GM18520 (cell line): ENCODE measurements at regions not wholly inside any gene's neighbourhood (a gene's known extent, or its start where the extent isn't known, plus 50 kb on each side); places are given as distances from the start of the nearest gene placed in this dataset.
"Not testable (repeated sequence)": the region's sequence is repeated elsewhere in the genome, so short reads cannot be mapped to it uniquely, and the experiment has no call there.

ENCODE experiments used
- ATAC-seq: cut with Tn5 transposase; IDR thresholded peaks from one replicate; pipeline ENCODE4 v1.9.1; 2021; ENCODE audit not compliant: unreplicated experiment

DNA sequence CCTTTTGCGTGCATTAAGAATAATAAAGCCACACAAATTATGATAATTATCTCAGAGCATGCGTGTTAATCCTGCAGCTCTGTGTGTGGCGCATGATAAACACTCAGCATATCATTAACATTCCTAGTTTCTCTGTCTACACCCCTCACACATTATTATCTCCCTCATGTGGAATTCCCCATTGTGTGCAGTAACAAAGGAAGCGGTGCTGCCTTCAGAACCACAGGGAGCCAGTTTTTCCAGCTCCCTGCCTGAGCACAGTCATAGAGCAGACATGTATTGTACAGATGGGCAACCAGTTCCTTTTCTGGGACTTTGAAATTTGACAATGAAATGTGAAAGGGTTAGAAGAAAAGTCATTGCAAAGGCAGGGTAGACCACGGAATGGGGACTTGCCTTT lies 1365.5 kb upstream of the CDH9 start:
- ATAC-seq = no peak

DNA sequence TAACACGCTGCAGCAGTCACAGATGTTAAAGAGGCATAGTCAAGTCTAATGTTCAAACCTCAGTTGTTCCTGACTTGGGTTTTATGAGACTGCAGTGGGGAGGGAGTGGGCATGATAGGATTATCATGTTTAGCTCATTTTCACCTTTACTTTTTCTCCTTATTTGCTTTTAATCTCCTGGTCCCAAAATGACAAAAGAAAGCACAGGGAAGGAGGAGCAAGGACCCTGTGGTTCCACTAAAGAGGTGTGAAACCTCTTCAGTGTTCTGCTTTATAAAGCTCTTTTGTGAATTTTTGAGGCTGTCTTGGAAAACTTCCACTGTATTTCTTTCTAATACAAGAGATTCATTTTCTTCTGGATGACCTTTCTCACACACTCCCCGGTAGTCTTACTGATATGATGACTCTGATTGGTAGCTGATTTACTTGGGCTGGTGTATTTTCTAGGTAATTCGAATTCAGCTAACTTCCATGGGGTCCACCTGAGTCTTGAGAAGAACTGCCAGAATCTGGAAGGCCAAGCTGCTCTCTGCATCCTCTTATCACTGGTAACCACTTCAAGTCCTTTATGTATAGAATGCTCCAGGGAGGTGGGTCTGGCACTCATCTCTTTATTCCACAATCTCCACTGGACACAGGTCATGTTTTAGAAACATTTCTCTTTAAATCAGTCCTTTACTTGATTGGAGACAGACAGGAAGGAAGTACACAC lies 1364.4 kb upstream of the CDH9 start:
- ATAC-seq = no peak

DNA sequence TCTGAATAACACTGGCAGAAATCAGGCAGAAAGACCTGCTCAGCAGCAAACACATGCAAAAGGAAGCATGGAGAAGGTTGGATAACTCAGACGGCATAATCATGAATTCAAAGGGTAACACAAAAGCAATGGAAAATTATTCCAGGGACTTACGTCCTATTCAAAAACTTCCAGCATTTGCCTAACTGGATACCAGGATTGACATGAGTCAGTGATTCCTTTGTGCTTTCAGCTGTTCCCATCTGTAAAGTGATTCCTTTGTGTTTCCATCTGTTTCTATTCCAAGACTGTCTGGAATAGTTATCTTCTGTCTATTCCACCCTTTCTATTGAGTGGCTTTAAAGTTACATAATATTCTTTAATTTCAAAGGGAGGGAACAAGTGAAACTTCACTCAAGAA lies 1361.7 kb upstream of the CDH9 start:
- ATAC-seq = no peak

DNA sequence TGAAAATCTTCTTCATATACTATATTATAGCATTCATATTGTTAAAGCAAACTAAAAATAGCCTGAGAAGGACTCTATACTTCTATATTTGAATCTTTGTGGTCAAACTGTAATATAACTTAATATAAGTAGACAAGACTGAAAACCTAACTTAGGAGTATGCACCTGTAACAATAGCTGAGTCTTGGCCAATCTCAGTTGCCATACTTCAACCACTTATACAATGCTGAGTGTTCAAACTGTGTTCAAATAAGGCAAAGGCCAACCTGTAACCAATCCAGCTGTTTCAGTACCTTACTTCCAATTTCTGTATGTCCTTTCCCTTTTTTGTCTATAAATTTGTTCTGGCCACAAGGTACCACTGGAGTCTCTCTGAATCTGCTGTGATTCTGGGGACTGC lies 1360.8 kb upstream of the CDH9 start:
- ATAC-seq = no peak

DNA sequence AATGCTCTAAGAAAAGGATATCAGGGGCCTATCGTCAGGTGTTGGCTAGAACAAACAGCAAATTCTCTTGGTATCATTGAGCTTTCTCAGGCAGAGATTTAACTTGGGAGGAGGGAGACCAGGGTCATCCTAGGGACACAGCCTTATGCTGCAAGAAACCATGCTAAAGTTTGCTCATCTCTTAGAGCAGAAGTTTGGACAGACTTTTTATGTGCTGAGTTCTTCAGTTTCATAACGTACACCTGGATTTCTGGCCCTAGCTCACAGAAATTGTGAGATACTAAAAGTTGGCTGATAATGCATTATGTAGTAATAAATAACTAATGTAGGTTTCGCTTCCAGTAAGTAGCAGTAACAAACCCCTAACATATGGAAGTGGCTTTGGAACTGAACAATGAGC lies 1359.8 kb upstream of the CDH9 start:
- ATAC-seq = no peak

DNA sequence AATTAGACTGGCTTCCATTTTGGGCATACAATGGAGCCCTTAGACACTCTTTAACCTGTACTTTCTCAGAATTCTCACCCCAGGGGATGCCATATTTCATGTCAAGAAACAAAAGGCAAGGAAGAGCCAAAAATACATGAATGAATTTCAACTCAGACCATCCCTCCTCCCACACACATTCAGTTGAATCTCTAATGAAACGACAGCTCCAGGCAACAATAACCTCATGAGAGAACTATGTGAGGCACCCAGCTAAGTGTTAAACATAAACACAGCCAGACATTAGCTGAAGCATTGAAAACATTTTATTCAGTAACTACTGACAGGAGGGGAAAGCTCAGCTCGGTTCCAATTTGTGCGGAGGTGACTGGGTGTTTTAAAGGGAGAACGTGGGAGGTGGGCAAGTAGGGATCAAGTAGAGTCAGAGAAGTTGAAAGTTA lies 1359.1 kb upstream of the CDH9 start:
- no peak for ATAC-seq

DNA sequence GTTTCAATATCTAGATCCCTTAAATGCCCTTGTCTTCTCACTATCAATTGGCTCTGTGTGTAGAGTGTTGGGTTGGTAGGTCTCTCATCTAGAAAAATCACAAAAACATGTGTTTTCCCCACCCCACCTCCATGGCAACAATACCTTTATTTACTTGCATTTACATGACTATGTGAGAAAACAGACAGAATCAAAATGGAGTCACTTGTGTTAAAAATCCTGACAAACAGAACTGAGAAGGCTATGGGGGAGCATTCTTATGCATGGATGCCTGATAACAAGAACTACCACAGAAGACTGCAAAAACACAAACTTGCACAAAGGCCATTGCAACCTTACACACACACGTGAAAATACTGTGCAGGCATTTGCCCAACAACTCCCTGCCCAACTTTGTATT lies 1352.9 kb upstream of the CDH9 start:
- ATAC-seq = no peak

DNA sequence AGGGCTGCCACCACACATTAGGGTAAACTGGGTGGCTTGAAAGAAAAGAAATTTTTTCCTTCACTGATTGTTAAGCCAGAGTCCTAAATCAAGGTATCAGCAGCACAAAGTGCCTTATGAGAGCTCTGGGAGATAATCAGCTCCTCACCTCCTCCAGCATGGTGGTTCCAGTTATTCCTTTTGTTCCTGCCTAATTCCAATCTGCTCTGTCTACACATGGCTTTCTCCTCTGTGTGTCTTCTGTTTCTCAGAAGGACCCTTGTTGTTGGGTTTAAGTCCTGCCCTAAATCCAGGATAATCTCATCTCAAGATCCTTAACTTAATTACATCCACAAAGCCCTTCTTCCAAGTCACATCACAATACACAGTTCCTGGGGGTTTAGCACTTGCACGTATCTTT lies 1352.0 kb upstream of the CDH9 start:
- ATAC-seq = no peak

DNA sequence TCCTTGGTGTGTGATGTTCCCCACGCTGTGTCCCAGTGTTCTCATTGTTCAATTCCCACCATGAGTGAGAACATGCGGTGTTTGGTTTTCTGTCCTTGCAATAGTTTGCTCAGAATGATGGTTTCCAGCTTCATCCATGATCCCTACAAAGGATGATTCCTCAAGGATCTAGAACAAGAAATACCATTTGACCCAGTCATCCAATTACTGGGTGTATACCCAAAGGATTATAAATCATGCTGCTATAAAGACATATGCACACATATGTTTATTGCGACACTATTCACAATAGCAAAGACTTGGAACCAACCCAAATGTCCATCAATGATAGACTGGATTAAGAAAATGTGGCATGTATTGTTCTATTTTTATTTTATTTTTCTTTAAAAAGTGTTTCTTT lies 1351.3 kb upstream of the CDH9 start:
- ATAC-seq = not testable (repeated sequence)

DNA sequence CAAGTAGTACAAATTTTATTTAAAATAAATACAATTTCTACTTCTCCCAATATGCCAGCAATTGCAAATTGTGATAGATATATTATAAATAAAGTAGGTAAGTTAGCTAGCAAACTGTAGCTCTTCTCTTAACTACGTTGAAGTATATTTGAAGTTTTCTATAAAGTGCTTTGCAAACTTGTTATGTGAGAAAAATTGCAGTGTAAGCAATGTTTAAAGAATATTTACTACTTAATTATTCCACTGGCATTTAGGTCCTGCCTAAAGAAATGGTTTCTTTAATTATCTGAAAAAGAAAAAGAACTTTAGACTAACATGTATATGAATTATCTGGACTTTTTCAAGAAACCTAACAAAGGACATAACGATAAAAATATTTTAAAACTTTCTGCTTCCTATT lies 1350.0 kb upstream of the CDH9 start:
- ATAC-seq = no peak

DNA sequence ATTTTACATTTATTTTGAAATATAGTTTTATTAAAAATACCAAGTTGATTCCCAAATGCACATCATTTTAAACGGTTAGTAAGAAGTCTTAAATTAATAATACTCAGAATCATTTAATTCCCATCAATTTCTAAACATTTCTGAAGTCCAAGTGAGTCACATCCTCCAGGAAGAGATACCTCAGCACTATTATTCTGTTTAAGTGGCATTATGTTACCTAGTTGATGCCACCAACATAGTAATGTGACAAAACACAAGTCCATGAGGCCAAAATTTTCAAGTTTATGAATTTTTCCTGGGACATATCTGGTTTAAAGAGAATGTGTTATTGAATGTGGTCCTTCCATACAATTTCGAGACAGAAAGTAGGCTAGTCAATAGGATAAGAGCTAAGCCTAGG lies 1348.3 kb upstream of the CDH9 start:
- ATAC-seq = no peak

DNA sequence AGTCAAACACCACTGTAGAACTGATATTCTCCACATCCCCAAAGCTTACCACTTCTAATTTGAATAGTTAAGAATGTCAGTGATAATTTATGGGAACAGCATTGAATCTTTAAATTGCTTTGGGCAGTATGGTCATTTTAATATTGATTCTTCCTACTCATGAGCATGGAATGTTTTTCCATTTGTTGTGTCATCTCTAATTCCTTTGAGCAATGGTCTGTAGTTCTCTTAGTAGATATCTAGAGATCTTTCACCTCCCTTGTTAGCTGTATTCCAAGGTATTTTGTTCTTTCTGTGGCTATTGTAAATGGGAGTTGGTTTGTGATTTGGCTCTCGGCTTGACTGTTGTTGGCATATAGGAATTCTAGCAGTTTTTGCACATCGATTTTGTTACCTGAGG lies 1341.8 kb upstream of the CDH9 start:
- ATAC-seq = no peak

DNA sequence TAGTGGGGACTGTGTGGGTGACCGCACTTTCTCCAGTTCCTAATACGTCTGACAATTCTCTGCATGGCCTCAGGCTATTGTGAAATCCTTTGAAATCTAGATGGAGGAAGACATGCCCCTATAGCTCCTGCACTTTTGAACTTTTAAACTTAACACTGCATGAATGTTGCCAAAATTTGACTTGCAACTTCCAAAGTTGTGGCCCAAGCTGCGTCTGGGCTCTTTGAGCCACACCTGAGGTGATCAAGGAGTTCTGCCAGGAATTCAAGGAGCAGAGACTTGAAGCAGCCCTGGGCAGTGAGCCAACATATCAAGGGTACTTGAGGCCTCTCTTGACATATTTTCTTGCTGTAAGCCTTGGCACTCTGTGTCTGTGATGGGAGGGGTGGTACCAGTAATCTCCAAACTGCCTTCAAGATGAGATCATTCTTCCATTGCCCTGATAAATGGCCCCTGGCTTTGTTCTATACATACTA lies 1336.1 kb upstream of the CDH9 start:
- ATAC-seq = no peak

DNA sequence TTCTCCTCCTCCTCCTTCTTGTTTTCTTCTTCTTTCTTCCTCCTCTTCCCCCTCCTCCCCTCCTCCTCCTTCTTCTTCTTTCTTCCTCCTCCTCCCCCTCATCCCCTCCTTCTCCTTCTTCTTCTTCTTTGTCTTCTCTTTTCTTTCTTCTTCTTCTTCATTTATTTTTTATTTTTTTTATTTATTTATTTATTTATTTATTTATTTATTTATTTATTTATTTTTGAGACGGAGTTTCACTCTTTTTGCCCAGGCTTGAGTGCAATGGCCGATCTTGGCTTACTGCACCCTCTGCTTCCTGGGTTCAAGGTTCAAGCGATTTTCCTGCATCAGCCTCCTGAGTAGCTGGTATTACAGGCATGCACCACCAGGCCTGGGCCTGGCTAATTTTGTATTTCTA lies 1332.5 kb upstream of the CDH9 start:
- no peak for ATAC-seq

DNA sequence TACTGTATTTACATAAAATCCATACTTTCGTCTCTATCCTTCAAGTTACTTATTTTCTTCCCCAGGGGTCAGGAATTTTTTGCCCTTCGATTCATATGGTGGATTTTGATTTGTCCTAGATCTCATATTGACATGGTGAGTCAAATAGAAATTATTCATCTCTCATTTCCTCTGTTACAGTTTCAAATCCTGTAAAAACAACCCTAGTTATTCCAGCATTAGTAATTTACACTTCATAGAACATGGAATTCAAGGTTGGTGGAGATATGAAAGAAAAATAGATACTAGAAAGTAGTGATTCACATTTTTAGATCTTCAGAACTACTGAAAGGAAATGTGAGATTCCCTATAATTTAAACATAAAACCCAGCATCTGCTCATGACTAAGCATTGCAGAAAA lies 1331.0 kb upstream of the CDH9 start:
- ATAC-seq = no peak

DNA sequence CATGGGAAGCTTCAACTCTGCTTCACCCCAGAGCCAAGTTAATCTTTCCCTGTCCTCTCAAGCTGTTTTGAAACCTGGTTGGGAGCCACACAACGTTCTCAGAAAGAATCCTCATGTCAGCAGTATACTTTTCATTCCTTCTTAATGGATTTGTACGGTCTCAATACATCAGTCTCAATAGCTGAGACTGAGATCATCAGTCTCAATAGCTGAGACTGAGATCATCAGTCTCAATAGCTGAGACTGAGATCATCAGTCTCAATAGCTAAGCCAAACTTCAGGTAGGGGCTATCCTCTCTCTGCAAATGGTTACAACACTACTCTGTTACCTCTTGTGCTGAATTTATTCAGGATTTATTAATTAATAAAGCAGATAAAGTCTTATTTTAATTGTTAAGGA lies 1317.4 kb upstream of the CDH9 start:
- ATAC-seq = no peak

DNA sequence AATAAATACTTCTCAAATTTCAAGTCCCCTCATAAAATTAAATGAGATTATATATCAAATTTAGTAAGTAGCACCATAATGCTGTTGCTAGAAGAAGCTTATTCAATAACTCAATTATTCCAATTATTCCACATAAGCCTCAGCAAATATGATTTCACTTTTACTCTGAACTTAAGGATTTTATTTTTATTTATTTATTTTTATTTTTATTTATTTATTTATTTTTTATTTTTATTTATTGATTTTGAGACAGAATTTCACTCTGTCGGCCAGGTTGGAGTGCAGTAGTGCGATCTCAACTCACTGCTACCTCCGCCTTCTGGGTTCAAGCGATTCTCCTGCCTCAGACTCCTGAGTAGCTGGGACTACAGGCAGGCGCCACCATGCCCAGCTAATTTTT lies 1308.3 kb upstream of the CDH9 start:
- ATAC-seq = no peak

DNA sequence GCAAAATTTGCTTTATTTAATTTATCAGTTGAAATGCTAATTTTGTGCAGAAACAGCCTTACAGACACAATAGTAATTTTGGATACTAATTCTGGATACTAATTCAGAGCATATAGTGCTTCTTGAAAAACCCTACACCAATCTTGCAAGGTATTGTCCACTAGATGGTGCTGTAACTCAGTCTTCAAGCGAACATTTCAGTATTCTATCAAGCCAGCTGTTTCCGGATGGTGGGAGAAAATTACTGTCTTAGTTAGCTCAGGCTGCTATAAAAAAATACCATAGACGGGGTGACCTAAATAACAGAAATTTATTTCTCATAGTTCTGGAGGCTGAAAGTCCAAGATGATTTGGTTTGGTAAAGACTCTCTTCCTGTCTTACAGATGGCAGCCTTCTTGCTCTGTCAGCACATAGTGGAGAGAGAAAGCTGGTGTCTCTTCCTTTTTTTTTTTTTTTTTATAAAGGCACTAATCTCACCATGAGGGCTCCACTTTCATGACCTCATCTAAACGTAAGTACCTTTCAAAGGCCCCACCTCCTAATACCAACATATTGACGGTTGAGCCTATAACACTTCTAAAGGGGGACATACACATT lies 1306.5 kb upstream of the CDH9 start:
- no peak for ATAC-seq

DNA sequence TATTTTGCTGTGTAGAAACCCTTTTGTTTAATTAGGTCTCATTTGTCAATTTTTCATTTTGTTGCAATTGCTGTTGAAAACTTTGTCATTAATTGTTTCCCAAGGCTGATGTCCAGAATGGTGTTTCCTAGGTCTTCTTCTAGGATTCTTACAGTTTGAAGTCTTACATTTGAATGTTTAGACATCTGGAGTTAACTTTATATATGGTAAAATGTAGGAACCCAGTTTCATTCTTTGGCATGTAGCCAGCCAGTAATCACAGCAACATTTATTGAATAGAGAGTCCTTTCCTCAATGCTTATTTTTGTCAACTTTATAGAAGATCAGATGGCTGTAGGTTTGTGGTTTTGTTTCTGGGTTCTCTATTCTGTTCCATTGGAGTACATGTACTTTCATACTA lies 1290.8 kb upstream of the CDH9 start:
- ATAC-seq = no peak

DNA sequence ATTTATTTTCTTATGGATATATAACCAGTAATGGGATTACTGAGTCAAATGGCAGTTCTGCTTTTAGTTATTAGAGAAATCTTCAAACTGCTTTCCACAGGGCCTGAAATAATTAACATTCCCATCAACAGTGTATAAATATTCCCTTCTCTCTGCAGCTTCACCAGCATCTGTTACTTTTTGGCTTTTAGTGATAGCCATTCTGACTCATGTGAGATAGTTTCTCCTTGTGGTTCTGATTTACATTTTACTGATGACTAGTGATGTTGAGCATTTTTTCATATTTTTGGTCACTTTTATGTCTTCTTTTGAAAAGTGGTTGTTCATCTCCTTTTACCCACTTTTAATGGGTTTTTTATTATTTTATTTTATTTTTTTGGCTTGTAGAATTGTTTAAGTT lies 1290.3 kb upstream of the CDH9 start:
- ATAC-seq = no peak

DNA sequence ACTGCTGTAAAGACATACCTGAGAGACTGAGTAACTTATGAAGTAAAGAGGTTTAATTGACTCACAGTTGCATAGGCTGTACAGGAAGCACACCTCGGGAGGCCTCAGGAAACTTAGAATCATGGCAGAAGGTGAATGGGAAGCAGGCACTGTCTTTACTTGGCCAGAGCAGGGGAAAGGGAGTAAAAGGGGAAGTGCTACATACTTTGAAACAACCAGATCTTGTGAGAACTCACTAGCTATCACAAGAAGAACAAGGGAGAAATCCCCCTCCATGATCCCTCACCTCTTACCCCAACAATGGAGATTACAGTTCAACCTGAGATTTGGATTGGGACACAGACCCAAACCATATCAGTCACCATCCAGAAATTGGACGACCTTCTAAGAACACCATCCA lies 1285.8 kb upstream of the CDH9 start:
- no peak for ATAC-seq

DNA sequence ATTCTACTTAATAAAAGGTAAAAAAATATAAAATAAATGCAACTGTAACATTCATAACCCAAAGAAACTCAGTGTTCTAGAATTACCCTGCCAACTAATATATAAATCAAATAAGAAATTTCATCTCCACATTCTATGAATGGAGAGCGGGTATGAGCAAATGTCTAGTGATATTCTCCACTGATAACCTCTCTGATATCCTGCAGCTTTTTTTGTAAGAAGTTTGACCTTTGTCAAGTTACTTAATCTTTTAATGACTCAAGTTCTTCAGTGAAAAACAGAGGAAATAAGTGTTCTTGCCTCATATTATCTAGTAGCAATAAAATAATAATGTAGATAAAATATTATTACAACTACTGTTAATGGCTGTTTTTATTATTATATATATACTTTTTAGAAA lies 1275.6 kb upstream of the CDH9 start:
- ATAC-seq = no peak

DNA sequence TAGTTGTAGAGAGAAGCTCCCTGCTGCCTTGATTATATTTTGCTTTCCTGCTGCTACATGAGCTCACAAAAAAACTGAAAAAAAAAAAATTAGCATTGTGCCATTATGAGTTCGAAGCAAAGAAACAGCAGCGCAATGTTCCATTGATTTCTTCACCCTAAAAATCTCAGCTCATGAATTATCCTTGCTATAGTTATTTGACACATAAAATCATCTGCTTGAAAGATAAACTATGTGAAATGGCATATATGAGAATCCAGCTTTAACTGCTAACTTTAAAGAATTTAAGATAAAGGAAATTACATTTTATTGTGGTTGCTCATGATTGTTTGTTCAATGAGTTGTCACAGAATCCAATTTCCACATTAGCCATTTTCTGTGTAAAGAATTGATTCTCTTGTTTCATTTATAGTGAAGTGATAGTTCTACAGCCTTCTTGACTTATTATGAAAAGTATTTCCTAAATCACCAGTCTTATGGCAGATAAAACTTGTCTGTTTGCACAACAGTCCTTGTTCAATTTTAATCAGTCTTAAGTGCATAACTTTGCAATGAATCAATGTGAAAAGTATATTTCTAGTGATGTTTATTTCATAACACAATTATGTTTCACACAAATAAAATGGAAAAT lies 1275.0 kb upstream of the CDH9 start:
- ATAC-seq = no peak
